ELR (cell line): ENCODE measurements at regions not wholly inside any gene's neighbourhood (a gene's known extent, or its start where the extent isn't known, plus 50 kb on each side); places are given as distances from the start of the nearest gene placed in this dataset.

Source experiments
- DNase-seq: peaks from one replicate; pipeline ENCODE4 v3.0.0-alpha.2; 2015; ENCODE audit warnings: low read depth

DNA sequence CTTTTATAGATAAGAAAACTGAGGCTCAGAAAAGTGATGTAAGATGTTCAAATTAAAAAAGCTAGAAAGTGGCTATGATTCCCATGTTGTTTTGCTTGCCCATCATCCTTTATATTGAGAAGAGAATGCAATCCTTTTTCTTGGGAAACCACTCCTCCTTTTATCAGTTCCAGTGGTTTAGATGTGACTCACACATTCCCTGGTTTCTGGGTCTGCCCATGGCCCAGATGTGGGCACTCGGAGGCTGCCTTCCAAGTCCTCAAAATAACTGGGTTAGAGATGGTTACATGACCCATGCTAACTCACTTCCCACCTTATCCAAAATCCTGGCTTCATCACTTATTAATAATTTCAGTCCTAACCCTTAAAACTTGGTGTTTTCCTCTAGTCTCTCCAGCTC lies 550.0 kb downstream of the MDFIC start:
- peak; percentile 26 for DNase-seq

- no peak for DNase-seq
Observed at GRCh38 chr7:115462301-115463015, 540.6 kb downstream of the MDFIC start.

DNA sequence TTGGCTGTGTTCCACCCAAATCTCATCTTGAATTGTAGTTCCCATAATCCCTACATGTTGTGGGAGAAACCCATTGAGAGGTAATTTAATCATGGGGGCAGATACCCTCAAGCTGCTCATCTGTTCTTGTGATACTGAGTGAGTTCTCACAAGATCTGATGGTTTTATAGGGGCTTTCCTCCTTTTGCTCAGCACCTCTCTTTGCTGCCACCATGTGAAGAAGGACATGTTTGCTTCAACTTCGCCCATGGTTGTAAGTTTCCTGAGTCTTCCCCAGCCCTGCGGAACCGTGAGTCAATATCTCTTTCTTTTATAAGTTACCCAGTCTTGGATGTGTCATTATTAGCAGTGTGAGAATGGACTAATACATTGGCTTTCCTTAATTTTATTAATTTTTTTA lies 527.8 kb downstream of the MDFIC start:
- DNase-seq = no peak

GRCh38 chr7:115447495-115447894 lies 525.6 kb downstream of the MDFIC start:
- DNase-seq = no peak

GRCh38 chr7:115441033-115441432 lies 519.1 kb downstream of the MDFIC start:
- no peak for DNase-seq

DNA sequence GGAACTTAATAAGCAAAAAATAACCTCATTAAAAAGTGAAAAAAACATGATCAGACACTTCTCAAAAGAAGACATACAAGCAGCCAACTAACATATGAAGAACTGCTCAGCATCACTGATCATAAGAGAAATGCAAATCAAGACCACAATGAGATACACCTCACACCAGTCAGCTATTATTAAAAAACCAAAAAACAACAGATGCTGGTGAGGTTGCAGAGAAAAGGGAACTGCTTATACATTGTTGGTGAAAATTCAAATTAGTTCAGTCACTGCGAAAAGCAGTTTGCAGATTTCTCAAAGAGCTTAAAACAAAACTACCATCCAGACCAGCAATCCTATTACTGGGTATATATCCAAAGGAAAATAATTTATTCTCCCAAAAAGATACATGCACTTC lies 513.3 kb downstream of the MDFIC start:
- no peak for DNase-seq

DNA sequence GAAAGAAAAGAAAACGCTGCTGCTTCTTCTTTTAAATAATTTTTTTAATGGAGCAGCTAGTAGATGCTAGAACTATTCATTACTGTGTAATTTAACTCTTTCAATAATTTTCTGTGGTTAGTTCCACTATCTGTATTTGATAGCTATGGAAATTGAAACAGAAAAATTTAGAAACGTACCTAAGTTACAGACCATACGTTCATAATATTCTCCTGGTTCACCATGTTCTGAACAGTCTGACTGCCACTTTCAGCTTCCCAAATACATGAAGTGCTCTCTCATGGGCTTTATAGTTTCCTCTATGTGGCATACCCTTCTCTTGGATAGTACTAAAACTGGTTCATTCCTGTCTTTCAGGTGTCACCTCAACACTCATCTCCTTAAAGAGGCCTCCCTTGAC lies 508.0 kb downstream of the MDFIC start:
- DNase-seq = no peak

DNA sequence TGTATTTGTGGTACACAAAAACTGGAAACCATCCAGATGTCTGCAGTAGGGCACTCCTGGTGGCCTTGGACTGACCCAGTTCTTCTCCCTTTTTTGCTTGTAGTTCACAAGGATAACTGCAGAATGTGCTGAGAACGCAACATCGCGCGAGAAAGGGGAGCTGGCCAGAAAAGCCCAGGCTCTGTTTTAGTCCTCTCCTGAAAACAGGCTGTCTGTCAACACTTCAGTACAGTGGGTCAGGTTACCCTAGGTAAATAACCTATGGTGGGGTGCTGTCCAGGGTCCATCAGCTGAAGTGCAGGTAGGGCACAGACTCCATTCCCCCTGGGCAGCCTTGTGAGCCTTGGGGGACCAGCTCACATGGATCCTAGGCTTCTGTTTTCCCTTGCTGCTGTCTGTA lies 495.8 kb downstream of the MDFIC start:
- DNase-seq = no peak

DNA sequence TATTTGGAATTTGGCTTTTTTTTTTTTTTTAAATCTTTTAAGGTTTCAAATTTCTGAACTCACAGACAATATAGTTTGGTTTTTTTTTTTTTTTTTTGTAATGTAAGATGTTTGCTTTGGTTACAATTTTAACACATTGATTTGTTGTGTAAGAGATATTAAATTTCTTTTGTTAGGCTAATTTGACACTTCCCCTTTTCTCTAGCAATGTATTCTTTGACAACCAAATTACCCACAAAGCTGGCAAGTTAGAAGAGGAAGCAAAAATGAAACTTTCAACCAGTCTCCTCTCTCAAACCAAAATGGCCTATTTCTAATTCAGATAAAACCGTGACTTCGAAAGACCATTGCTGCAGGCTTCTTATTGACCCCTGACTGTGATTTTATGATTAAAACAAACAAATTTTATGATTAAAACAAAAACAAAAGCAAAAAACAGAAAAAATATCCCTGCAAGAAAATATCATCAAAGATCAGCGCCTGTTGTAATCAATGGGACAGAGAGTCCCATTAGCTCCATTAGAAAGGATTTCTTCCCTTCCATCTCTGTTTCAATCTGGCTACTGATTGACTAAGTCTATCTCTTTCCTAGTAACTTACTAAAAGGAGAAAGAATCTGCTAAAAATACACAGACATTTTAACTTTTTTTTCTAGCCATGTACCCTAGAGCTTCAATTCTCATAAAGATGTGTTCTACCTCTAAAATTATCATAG lies 489.2 kb downstream of the MDFIC start:
- DNase-seq = no peak

DNA sequence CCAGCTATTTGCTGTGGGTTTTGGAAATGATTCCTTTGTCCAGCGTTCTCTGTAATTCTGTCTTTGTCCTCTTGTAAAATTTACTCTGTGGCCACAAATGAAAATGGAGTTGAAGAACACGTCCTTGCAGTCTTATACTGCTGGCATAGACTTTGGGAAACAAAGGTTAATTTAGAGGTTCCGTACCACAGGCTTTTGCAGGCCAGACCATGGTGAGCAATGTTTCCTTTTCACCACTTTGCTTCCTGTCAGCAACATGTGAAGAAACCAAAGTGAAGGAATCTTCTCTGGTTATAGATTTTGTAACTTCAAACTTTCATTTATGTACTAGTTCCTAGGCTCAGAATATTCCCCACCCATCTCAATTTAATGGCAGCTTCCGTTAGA lies 488.5 kb downstream of the MDFIC start:
- DNase-seq = no peak

DNA sequence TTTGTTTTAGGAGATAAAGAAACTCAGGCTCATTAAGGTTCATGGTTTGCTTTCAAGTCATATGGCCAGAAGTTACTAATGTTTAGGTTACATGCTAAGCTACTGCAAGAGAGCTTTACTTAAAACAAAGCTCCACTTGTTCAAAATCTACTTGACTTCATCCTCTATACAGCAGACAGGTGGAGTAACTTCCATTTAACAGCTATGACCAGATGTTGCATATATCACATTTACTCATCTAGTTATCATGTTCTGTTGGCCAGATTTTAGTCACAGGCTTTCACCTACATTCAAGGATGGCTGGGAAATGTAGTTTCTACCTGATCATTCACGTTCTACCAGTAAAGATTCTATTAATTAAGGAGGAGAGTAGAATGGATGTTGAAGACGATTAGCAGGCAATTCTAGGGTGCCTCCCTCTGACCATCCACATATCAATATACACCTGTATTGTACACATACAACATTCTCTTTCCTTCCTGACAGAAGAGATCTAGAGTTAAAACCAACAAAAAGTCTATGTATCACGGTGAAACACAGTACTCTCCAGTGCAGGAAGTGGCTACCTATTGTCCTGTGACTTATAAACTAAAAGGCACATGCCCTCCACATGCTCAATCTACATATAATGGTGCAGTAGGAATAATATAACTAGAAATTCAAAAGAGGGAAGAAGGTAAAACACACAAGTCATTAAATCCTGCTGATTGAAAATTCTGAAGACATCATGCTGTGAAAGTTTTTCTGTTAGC lies 488.0 kb downstream of the MDFIC start:
- DNase-seq = no peak

- DNase-seq = no peak
Observed at GRCh38 chr7:115406219-115406618, 484.3 kb downstream of the MDFIC start.

DNA sequence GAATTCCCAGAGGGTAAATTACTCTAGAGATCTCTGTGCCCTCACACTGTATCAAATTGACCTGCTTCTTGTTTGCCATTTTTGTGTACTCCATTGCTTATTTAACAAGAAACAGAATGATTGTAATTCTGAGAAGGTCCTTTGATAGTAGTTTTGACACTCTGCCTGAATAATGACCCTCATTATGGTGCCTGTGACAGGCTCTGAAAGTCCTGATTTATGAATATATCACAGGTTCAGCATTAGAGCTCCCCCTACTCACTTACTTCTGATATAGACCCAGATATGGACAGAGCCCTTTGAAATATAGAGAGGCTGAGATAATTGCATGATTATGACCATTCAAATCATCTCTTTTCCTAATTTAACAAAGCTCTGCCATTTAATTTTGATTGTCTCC lies 465.2 kb downstream of the MDFIC start:
- no peak for DNase-seq

DNA sequence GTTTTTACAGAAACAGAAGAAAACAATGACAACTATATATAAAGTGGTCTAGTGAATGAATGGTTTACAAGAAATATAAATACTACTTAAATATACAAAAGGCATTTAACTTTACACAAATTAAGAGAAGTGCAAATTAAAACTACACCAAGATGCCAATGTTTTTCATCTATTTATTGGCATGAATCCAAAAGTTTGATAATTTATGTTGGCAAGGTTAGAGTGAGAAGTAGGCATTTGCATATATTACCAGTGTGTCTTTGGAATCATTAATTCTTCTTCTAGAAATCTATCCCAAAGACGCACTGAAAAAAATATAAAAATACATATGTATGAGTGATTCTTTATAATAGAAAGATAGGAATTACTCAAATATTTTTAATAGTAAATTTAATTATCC lies 457.4 kb downstream of the MDFIC start:
- DNase-seq = no peak

DNA sequence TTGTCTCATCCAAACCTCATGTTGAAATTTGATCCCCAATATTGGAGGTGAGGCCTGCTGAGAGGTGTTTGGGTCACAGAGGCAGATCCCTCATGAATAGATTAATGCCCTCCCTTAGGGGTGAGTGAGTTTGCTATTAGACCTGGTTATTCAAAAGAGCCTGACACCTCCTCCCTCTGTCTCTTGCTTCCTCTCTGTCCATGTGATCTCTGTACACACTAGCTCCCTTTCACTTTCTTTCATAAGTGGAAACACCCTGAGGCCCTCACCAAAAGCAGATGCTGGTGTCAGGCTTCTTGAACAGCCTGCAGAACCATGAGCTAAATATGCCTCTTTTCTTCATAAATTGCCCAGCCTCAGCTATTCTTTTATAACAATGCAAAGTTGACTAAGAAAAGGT lies 447.1 kb downstream of the MDFIC start:
- DNase-seq = no peak

GRCh38 chr7:115363916-115364315 lies 442.0 kb downstream of the MDFIC start:
- peak; percentile 16 for DNase-seq

- peak; percentile 15 for DNase-seq
Observed at GRCh38 chr7:115359955-115360354, 438.1 kb downstream of the MDFIC start.

- no peak for DNase-seq
Observed at GRCh38 chr7:115359119-115359518, 437.2 kb downstream of the MDFIC start.

DNA sequence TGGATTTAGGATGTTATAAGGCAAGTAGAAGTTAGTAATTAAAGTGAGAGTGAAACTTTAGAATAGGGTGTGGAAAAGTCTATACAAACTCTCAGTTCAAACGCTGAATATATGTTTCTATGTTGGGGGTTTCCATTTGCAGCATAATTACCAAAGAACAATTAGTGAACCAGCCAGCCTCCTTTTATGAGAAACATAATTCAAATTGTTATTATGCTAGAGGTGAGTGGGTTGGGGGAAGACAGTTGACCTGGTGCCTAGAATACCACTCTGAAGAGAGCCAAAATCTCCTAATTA lies 435.8 kb downstream of the MDFIC start:
- DNase-seq = no peak

GRCh38 chr7:115356999-115357702 lies 435.3 kb downstream of the MDFIC start:
- peak; percentile 83 for DNase-seq

GRCh38 chr7:115356139-115356746 lies 434.3 kb downstream of the MDFIC start:
- DNase-seq = peak; percentile 48

DNA sequence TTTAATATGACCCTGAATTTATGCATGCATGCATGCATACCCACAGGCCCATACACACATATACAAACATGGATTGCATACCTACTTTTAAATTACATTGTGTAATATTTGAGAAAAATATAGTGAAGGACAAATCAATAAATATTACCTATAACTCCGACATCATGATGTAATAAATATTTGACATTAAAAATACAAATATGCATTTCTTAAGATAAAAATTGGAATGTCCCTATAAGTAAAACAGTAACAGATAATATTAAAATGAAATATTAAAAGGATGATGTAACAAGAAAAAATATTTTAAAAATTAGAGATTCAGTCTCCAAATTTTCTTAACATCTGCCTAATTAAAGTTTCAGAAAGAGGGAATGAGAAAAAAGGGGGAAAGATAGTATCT lies 433.0 kb downstream of the MDFIC start:
- no peak for DNase-seq
